Breast epithelium (tissue), 3 donors: ENCODE measurements at regions not wholly inside any gene's neighbourhood (a gene's known extent, or its start where the extent isn't known, plus 50 kb on each side); places are given as distances from the start of the nearest gene placed in this dataset.

Experiments used
- CTCF ChIP-seq, 3 donors: fragments of 450-650 bp; IDR thresholded peaks; one replicate each; pipeline ENCODE4 v1.5.1; 2016 to 2017; ENCODE audit warnings: antibody characterized with exemption in 3 of 3, mild to moderate bottlenecking in 3 of 3, moderate library complexity in 3 of 3
- POLR2A ChIP-seq: fragments of 450-650 bp; IDR thresholded peaks from one replicate; pipeline ENCODE4 v1.6.1; 2016; ENCODE audit warnings: antibody characterized with exemption, mild to moderate bottlenecking, moderate library complexity
- POLR2AphosphoS5 ChIP-seq, 3 donors: sonication (generic); formaldehyde crosslinking; IDR thresholded peaks; one replicate each; pipeline ENCODE4 v1.6.1; 2017; ENCODE audit warnings: antibody characterized with exemption in 3 of 3

GRCh38 chr20:40055711-40056110 is 633.3 kb downstream of the MAFB start:
- no peak for TF ChIP-seq CTCF (IDR thresholded peaks at IDR 0.05)
- TF ChIP-seq POLR2A = no peak
- TF ChIP-seq POLR2AphosphoS5 (IDR thresholded peaks at IDR 0.05) = no peak
